ENCODE measurements at regions not wholly inside any gene's neighbourhood (a gene's known extent, or its start where the extent isn't known, plus 50 kb on each side); places are given as distances from the start of the nearest gene placed in this dataset.

DNA sequence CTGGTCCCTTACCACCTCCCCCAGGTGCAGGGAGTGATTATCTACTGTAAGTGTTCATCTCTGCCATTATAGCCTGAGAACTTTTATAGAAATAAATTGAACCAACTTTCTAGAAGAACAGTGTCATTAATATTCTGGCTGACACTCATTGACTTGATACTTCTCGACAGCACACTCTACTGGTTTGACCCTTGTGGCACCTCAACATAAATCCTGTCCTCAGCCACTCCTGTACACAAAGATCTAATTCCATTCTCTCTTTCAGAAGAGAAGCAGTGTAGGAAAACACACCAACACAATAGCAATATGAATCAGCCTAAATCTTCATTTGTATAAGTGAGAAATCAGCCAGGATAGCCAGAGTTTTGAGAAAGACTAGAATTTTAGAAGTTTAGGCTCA is 417.7 kb downstream of the TAF11L14 start:
- no peak for DNase-seq

DNA sequence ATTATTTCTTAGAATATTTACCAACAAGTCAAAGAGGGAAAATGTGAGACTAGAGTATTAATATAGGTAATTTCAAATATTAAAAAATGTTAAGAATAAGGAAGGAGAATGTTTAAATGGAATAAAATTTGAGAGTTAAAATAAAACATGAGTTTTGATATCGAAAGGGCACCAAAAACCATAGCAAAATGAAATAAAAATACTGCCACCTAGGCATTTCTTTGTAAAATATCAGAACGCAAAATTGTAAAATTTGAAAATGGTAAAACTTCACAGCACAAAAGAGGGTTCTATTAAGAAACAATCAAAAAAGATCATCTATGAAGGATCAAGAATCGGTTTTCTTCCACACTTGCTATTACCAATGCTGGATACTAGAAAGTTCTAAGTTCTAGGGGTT is 418.3 kb downstream of the TAF11L14 start:
- no peak for DNase-seq

DNA sequence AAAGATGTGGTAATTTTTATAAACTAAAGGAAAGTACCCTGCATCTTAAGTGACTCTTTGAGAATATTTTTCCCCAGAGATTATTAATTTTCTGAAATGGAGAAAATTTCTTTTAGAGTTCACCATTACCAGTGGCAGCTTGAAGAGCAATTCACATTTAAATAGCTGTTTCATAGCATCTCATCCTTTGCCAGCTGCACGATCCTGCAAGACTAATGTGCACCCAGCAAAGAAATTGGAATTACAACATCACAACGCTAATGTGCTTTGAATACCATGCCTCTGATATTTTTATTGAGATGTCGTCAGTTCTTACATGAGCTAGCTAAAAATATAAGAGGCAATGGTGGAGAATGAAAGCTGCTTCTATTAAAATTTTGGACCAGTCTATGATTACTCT is 423.5 kb downstream of the TAF11L14 start:
- no peak for DNase-seq

DNA sequence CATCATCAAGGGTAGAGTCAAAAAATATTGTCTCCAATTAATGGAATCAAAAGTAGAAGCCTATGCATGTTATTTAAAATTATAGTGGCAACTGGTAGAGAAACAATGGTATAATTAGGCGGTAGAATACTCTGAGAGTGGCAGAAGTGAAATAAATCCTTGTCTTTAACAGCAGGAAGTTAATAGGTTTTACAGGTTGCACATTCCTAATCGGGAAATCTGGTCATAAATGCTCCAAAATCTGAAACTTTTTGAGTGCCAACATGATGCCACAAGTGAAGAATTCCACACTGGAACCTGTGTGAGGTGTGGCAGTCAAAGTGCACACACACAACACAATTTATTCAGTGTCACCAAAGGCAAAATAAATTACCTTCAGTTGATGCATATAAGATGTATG is 433.4 kb downstream of the TAF11L14 start:
- no peak for DNase-seq

DNA sequence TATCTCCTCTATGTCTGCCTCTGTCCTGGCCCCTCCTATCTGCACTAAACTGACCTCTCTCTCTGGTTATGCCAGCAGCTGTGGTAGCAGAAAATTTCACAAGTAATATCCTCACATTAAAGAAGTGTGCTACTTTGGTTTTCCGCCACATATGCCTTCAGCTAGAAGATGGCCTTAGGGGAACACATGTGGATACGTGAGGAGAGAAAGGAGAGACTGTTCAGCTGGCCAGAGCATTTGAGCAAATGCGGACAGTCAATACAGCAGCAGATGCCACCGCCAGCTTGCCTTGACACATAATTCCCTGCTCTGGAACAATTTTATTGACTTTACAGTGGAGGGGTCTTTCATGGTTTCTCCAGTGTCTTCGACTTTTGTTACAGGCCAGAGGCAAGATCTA is 434.6 kb downstream of the TAF11L14 start:
- DNase-seq = no peak

DNA sequence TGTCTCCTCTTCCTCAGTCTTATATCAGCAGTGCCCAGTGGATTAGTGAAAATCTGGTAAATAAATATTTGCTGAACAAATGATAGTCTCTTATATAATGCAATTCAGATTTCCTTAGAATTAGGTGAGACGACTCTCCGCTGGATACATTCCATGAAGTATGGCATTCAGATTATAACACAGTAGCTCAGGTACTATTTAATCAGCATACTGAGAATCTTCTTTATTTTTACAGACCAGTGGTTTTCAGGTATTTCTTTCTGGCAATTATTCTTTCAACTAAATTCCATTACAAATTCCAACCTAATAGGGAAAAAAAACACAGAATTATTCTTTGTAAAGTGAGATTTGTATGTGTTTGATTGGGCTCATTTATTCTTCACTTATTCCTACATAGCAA is 435.5 kb downstream of the TAF11L14 start:
- no peak for DNase-seq

DNA sequence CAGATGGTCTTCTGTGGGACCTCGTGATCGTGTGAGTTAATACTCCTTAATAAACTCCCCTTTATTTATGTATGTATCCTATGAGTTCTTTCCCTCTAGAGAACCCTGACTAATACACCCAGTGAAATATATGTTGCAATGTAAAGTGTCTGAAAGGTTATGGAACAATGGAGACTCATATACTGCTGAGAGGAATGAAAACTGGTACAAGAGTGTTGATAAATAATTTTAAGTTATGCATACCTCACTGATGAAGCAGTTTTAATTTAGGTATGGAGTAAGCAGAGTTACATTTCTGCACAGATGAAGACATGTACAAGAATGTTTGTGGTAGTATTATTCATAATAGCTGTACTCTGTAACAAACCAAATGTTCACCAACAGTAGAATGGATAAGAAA is 438.3 kb downstream of the TAF11L14 start:
- DNase-seq = no peak

DNA sequence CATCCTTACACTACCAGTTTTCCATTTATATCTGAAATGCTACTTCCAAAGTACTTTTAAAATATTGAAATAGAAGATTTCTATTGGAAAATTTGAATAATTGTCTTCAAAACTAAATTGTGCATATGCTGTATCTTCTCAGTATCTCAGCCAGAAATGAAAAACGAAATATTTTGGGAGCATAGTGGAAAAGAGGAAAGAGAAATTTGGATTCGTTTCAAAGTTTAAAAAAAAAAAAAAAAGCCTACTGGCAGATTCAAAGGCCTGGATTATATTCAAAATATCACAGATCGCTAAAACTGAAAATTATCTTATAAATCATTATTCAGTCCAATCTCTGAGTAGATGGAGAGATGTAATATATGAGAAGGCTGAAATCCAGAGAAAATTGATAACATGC is 440.7 kb downstream of the TAF11L14 start:
- no peak for DNase-seq

DNA sequence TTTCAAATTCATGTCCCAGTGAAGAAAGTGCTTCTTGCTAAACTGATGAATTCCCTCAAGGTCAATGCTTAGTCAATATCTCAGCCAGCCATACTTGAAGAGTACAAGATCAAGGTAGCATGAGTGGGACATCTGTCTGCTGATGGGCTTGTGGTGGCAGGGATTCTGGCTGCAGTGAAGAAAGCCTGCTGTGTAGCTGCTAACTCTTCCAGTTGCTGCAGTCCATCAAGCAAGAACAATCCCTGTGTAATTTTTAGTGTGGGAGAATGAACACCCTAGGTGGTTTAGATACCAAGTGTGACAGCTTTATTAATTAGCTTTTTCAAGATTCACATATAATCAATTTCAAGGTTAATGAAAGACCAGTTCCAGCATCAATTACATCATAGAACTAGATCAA is 443.9 kb downstream of the TAF11L14 start:
- DNase-seq = no peak

DNA sequence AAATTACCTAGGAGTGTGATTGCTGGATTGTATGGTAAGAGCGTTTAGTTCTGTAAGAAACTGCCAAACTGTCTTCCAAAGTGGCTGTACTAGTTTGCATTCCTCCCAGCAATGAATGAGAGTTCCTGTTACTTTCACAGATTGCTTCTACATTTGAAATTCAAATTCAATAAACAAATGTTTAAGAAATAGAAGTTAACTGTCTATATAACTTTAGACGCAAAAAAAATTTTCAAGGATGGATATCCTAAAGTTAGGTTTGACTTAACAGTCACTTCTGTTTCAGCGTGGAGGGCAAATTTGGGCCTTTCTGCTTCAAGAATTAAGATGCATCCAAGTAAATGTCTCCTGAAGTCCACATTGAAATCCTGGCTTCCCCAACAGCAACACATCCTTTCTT is 445.6 kb downstream of the TAF11L14 start:
- DNase-seq = no peak

DNA sequence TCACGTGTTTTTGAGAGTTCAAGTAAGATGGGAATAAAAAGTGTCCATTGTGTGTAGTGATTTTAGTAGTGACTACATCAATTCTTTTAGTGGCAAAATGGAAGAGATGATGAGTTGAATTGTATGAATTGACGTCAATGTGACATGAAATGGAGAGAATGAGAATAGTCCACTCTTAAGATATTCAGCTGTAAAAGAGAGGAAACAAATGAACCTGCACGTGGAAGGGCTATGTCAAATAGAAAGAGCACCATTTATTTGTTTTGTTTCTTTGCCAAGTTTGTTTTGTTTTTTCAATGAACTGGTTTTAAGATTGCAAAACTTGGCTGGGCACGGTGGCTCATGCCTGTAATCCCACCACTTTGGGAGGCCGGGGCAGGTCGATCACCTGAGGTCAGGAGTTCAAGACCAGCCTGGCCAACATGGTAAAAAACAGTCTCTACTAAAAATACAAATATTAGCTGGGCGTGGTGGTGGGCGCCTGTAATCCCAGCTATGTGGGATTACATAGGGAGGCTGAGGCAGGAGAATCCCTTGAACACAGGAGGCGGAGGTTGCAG is 453.8 kb downstream of the TAF11L14 start:
- no peak for DNase-seq

DNA sequence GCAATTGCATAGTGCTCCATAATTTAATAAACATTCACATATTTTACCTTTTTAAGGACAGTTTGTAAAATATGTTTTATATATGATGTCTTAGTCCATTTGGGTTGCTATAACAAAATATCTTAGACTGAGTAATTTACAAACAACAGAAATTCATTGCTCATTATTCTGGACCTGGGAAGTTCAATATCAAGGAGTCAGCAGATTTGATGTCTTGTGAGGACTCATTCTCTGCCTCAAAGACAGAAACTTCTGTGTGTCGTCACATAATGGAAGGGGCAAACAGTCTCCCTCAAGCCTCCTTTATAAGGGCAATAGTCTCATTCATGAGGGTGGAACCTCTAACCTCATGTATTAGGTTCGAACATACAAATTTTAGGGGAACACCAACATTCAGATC is 455.9 kb downstream of the TAF11L14 start:
- no peak for DNase-seq

DNA sequence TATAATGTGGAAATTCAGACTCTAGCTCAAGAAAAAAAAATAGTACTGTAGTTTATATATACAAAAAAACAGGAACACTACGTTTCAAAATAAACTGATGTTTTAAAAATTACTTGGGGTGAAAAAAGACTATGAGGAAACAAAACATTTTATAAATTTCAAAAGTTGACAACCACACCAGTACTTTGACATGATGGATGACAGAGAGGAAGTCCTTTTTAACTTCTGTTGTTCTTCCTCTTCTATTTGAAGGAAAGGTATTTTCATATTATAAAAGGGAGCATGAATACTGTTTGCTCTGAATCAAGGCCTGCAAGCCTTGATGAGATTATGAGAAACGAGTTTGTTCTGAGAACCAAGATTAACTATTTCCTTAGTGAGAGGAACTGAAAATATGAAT is 456.9 kb downstream of the TAF11L14 start:
- no peak for DNase-seq

DNA sequence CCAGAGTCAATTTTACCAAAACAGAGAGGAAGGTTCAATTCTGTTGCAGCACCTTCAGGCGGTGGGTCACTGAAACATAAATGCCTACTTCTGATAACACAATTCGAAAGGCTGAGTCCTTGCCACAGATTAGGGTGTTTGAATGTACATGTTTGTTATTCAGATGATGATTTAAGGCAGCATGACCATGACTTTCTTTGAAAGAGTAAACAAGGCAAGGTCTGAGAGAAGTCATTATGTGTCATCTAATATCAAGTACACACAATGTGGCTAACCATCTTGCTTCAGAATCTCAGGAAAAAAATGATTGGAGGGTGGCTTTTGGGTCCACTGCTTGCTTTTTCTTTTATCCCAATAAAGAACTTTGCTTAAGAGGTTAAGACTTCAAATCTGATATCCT is 457.5 kb downstream of the TAF11L14 start:
- DNase-seq = no peak

DNA sequence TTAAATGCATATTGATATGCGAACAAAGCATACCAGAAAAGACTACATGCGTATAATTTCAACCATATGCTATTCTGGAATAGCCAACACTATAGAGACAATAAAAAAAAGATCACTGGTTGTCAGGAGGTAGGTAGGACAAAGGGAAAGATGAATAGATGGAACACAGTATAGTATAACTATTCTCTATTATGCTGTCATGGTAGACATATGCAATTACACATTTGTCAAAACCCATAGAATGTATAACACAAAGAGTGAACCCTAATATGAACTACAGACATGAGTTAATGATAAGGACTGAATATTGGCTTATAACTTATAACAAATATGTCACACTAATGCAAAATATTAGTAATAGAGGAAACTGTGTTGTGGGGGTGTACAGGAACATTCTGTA is 460.8 kb downstream of the TAF11L14 start:
- no peak for DNase-seq

DNA sequence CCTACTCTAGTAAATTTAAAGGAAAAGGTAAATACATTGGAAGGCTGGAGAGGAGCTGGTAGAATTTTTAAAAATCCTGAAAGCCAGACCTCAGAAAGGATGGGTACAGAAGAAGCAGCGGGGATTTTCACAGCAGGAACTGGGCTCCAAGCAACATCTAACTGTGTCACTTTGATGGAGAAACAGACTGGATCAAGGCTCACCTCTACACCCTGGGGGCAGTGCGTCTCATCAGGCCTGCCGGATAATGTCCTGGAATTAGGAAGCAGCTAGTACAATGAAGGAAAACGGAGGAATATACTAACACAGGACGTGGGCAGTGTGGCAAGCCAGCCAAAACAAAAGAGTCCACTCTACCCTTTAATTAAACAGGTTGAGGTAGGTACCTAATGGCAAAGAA is 463.6 kb downstream of the TAF11L14 start:
- no peak for DNase-seq

DNA sequence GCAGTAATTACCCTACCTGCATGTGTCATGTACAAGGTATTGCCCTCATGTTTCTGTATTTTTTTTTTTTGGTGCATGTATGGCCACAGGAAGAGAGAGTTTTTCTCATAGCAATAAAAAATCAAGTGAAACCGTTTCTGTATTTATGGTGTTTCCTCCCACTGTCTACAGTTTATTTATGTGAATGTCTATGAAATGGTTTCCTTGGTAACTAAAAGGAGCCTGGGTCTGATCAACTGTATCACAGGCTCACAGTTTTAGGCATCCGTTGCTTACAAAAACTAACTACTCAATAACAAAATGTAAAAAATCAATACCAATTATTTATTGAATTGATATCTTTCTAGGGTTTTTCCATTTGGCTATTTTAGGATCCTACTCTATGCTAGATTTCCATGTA is 464.4 kb downstream of the TAF11L14 start:
- no peak for DNase-seq

DNA sequence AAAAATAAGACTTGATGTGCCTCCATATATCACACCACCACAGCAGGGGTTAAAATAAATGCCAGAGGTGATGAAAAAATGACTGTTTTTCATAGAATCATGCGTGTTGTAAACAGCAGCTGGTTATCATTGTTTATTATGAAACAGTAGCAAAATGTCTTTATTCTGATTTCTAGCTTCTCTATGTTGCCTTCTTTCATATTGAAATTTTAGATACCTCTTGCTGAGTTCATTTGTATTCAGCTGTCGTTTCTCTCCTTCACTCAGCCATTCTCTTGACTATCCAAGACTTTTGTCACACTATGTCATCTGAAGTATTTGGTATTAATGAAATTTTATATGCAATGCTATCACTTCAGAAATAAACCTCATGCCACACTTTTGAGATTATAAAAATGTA is 465.0 kb downstream of the TAF11L14 start:
- DNase-seq = no peak

DNA sequence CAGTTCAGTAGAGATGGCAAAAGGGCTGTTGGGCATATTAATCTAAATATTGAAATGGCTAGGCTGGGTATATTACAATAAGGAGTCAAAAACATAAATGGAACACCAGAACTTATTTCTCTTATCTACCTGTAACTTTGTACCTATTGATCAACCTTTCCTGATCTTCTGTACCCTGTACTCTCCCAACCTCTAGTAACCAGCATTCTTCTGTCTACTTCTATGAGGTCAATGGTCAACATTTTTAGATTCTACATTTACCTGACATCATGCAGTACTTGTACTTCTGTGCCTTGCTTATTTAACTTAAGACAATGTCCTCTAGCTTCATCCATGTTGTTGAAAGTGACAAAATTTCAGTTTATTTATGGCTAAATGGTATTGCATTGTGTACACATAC is 467.3 kb downstream of the TAF11L14 start:
- no peak for DNase-seq

DNA sequence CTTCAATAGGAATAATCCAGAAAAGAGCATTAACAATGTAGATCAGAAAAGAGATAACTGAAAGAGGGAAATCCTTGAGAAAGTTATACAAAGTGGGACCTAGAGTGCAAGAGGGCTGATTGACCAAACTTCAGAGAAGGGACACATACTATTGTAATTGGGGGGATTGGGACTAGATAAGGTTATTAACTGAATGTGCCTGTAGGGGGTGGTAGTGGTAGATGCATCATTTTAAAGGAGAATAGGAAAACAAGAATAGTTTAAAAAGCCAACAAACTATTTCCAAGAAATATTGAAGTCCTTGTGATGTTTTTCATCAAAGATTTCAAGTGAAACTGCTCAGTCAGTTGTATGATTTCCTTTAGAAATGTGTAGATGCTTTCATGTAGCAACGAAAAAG is 468.5 kb downstream of the TAF11L14 start:
- DNase-seq = no peak

DNA sequence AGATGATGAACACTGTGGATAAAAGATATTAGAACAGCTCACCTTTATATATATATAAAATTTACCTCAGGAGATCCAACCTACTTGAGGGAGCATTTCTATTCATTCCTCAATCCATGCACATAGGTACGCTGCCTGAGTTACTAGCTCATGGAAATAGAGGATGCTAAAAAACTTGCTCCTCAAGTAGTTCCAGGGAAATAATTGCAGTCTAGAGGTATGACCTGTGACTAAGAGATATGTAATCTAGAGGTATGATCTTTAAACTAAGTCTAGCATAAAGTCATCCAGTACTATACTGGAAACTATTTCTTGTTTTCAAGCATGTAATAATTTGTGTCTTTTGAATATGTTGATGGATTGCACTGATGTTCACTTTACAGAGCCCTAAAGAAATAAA is 471.2 kb downstream of the TAF11L14 start:
- no peak for DNase-seq

DNA sequence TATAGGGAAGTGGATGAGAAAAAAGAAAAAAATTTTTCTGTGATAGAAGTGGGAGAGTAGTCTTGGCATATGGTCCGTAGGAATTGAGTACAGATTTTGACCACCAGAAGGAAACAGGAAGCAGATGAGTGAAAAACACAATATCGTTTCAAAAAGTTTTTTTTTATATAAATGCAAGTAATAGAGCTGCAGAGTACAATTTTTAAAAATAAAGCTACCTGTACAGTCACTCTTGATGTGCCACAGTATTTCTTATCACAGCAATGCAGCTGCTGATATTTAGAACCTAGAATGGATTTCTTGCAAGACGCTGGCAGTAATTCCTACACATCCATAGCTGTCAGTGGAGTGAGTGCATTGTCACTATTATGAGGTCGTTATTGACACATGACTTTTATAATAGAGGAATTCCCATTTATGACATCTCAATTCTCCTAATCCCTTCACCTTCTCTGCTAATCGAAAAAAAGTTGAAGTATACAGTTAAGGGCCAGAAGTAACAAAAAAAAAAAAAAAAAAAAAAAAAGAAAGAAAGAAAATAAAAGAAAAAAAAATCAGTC is 477.7 kb downstream of the TAF11L14 start:
- DNase-seq = no peak

DNA sequence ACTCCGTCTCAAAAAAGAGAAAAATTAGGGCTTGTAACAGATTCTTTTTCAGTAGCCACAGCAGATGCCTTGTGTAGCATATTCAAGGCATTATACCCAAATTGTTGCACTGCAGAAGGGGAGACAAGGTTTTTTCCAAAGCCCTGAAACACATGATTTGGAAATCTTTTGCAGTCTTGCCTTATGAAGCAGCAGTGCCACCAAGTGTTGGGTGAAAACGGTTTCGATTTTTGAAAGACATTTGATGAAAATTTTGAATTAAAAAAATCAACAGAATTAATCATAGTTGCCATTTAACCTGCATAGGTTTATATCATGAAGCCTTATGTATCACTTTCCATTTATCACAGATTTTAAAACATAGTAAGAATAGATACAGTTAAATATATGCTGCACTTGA is 479.5 kb downstream of the TAF11L14 start:
- DNase-seq = no peak

DNA sequence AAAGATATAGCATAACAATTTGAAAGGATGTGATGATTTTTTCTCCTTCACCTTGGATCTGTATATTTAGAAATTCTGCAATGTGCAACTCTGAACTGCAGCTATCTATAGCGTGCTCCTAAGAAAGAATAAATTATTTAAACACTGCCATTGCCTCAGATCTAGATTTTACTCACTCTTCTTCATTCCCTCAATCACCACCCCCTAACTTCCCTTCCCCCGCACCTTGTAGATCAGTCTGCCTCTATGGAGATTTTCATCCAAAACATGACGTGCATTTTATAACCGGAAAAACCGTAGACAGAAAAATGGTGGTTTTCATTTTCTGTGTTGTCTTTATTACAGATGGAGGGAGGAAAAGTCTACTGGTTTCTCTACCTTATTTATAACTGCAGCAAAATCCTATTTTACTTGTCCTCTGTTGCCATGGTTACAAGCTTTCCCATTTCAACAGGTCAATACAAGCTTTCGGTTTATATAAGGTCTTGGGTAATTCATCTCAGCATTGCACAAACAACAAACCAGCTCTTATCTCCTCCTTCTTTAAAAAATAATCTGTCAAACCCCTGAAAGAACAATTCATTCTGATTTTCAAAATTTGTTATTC is 480.0 kb downstream of the TAF11L14 start:
- no peak for DNase-seq

DNA sequence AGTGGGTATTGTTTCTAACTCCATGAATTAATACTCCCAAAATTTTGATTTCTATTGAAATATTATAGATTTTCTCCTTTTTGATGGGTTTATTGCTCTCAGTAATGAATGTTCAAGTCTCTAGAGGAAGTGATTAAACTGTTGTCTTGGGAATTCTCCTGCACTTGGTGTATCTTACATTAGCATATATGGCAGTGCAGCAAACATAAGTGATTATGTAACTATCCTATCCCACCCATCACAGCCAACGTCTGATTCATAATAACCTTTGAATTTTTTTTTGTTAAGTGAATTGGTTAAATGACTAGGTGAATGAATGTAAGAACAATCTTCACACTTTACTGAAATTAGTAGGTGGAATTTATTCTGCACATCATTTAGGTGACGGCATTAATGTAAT is 483.7 kb downstream of the TAF11L14 start:
- no peak for DNase-seq

Data from NCI-H510A (cell line).